Body of pancreas (tissue), 4 donors: ENCODE measurements at regions not wholly inside any gene's neighbourhood (a gene's known extent, or its start where the extent isn't known, plus 50 kb on each side); places are given as distances from the start of the nearest gene placed in this dataset.

ENCODE experiments used
- POLR2A ChIP-seq, 3 donors: fragments of 450-650 bp; IDR thresholded peaks; one replicate each; pipeline ENCODE4 v1.6.1; 2016; ENCODE audit warnings: antibody characterized with exemption in 3 of 3, mild to moderate bottlenecking in 2 of 3
- TF ChIP-seq, protein P1 (sequence below), 7 experiments: fragments of 450-650 bp in 4 of 7; fragments of 200-600 bp in 3 of 7; sonication (generic) in 3 of 7; IDR thresholded peaks; one replicate each; pipeline ENCODE4 v1.5.1; 2016 to 2019; ENCODE audit warnings: antibody characterized with exemption in 7 of 7

DNA sequence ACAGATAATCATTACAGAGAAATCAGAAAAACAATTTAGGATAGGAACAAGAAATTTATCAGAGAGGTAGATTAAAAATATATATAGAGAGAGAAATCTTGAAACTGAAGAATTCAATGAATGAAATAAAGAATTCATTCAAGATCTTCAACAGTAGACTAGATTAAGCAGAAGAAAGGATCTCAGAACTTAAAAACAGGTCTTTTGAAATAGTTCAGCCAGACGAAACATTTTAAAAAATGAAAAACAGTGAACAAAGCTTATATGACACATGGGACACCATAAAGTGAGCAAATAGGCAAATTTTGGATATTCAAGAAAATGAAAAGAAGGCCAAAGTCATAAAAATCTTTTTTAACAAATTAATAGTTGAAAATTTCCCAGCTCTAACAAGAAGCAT, 138.8 kb downstream of the CASP12 start:
- TF ChIP-seq, protein P1, sequence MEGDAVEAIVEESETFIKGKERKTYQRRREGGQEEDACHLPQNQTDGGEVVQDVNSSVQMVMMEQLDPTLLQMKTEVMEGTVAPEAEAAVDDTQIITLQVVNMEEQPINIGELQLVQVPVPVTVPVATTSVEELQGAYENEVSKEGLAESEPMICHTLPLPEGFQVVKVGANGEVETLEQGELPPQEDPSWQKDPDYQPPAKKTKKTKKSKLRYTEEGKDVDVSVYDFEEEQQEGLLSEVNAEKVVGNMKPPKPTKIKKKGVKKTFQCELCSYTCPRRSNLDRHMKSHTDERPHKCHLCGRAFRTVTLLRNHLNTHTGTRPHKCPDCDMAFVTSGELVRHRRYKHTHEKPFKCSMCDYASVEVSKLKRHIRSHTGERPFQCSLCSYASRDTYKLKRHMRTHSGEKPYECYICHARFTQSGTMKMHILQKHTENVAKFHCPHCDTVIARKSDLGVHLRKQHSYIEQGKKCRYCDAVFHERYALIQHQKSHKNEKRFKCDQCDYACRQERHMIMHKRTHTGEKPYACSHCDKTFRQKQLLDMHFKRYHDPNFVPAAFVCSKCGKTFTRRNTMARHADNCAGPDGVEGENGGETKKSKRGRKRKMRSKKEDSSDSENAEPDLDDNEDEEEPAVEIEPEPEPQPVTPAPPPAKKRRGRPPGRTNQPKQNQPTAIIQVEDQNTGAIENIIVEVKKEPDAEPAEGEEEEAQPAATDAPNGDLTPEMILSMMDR (IDR thresholded peaks at IDR 0.05): no peak
- no peak for TF ChIP-seq POLR2A (IDR thresholded peaks at IDR 0.05)
